D341Med (cell line): ENCODE measurements at regions not wholly inside any gene's neighbourhood (a gene's known extent, or its start where the extent isn't known, plus 50 kb on each side); places are given as distances from the start of the nearest gene placed in this dataset.

Experiments used
- DNase-seq: peaks from one replicate; pipeline ENCODE4 v3.0.0; 2012; ENCODE audit warnings: low spot score

- DNase-seq = no peak
Observed at GRCh38 chr1:200354243-200354642, 55.6 kb downstream of the ZNF281 start.

DNA sequence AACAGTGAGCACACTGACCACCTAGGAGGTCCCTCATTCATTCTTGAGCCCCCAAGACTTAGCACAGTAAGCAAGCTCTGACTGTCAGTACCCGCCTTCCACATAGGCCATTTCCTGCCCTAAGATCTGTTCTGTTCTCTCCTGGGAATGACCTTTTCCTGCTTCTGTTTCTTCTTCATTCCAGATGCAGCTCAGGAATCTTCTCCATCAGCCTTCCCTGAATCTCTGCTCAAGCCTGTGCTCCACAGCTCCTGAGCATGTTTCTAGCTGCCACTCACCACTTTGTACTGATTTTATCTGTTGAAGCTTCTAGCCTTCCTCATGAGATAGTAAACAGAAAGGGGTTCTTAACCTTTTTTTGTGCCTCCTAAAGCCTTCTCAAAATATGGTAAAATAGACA lies 56.6 kb downstream of the ZNF281 start:
- DNase-seq = no peak

DNA sequence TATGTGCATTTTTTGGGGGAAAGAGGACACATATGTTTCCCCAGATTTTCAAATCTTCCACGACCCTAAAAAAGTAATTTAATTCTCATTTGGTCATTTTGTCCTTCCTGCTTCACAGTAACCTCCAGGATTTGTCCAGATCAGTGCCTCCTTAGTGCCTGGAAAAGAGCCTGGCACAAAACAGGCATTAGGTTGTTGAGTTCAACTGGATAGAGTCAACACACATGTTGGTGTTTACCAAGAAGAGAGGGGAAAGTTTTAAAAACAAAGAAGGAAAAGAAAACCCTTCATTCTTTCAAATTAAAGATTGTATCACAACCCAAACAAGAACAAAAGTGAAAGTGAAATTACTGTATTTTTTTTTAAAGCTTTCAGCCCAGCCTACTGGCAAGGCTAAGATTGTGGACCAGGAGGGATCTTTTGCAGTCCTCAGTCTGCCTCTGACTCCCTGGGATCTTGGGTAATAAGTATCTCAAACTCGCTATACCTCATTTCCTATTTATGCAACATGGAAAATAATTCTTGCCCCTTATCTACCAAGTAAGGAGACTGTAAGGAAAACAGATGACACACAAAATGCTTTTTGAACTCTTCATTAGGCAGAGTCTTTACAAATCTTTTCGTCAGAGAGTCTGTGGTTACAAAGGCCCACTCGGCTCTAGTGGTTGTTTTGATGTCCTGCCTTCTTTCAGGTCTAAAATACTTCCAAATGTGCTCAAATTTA lies 57.8 kb downstream of the ZNF281 start:
- DNase-seq = no peak

DNA sequence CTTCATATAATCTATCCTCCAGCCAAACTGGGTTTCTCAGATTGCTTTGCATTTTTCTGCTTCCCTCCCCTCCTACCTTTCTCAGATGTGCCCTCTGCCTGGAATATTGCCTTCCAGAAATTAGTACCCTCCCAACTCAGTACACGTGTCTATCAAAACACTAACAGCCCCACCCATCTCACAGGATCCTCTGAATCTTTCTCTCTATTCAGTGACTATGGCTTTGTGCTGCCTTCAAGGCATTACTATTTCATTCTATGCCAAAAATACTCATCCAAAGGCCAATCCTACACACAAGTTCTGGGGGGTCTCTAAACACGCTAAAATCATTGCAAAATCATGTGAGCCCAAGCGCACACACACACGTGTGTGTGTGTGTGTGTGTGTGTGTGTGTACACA lies 58.4 kb downstream of the ZNF281 start:
- DNase-seq = no peak

DNA sequence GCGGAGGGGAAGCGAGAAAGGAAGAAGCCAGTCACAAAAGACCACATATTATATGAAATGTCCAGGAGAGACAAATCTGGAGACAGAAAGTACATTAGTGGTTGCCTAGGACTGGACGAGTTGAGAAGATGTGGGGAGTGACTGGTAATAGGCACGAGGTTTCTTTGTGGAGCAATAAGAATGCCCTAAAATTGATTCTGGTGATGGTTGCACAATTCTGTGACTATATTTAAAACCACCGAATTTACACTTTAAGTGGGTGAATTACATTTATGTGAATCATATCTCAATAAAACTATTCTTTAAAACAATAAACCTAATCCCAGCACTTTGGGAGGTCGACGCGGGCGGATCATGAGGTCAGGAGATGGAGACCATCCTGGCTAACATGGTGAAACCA lies 63.1 kb downstream of the ZNF281 start:
- DNase-seq = no peak

DNA sequence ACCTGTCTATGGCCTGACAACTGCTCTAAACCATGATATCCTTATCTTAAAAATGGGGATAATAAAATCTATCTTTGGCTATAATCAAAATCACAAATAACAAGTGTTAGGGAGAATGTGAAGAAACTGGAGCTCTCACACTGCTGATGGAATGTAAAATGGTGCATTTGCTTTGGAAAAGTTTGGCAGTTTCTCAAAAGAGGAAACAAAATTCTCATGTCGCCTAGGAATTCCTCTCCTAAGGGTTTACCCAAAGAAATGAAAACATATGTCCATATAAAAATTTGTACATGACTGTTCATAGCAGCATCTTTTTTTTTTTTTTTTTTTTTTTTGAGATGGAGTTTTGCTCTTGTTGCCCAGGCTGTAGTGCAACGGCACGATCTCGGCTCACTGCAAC lies 64.3 kb downstream of the ZNF281 start:
- DNase-seq = no peak

GRCh38 chr1:200343874-200344273 lies 66.0 kb downstream of the ZNF281 start:
- no peak for DNase-seq

DNA sequence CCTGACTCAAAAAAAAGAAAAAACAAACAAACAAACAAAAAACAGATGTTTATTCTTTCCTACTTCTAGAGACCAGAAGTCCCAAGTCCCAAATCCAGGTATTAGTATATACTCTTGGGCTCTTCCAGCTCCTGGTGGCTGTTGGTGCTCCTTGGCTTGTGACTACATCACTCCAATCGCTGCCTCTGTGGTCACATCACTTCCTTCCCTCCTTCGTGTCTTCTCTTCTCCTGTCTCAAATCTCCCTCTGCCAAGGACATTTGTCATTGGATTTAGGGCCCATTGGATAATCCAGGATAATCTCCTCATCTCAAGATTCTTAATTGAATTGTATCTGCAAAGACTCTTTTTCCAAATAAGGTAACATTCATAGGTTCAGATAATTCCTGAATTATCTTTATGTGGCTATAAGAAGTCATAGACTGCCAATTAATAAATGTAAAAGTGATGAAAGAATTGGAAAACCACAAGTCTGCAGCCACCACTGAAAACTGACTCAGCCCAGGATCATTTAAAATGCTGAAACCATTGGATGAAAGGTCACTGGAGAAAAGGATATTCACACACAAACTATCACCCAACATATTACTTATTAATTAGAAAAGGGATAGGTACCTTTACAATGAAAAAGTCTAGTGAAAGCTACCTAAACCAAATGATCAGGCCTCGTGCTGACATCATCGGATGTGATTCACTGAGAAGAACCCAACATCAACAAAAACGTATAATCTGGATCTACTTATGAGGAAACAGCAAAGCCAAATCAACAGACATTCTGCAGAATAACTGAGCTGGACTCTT lies 67.1 kb downstream of the ZNF281 start:
- no peak for DNase-seq

- no peak for DNase-seq
Observed at GRCh38 chr1:200338451-200338850, 71.4 kb downstream of the ZNF281 start.

- no peak for DNase-seq
Observed at GRCh38 chr1:200337831-200338230, 72.0 kb downstream of the ZNF281 start.

GRCh38 chr1:200337410-200337809 lies 72.4 kb downstream of the ZNF281 start:
- DNase-seq = no peak

DNA sequence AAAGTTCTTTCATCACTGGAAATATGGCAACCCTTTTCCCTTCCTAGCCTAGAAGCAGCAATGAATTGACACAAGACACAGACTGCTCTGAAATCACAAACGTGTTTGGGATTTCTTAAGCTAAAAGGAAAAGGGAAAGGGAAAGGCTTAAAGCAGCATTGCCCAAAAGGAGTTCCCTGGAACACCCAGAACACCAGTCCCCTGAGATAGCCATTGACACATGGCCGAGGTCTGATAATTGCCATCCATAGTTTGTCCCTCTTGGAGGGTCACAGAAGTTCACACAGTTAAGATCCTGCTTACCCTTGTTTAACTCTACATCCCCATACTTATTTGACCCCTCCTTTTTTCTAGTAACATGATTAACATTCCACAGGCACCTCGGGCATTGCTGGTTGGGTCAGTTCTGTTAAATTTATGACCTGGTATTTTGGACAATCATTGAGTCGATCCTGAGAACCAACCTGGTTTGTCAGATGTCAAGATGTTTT lies 72.9 kb downstream of the ZNF281 start:
- DNase-seq = no peak

GRCh38 chr1:200336101-200336845 lies 73.6 kb downstream of the ZNF281 start:
- DNase-seq = no peak

DNA sequence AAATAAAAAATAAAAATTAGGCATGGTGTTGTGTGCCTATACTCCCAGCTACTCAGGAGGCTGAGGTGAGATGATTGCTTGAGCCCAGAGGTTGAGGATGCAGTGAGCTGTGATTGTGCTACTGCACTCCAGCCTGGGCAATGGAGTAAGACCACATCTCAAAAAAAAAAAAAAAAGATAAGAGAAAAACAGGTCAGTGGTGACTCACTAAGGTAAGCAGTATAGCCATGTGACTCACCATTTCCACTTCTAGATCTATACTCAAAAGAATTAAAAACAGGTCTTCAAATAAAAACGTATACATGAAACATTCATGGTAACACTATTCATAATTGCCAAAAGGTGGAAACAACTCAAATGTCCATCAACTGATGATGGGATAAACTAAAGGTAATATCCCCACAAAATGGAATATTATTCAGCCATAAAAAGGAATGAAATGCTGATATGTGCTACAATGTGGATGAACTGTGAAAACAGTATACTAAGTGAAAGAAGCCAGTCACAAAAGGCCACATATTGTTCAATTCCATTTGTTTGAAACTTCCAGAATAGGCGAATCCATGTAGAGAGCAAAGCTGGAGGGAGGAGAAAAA lies 75.1 kb downstream of the ZNF281 start:
- no peak for DNase-seq

DNA sequence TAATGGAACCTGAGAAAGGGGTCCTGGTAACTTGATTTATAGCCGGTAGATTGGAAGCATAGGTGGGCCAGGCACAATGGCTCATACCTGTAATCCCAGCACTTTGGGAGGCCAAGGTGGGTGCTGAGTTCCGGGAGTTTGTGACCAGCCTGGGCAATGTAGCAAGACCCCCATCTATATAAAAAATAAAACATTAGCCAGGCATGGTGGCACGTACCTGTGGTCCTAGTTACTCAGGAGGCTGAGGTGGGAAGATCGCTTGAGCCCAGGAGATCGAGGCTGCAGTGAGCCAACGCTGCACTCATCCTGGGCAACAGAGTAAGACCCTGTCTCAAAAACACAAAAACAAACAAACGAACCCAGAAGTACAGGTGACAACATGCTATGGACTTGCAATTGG lies 76.5 kb downstream of the ZNF281 start:
- DNase-seq = no peak

DNA sequence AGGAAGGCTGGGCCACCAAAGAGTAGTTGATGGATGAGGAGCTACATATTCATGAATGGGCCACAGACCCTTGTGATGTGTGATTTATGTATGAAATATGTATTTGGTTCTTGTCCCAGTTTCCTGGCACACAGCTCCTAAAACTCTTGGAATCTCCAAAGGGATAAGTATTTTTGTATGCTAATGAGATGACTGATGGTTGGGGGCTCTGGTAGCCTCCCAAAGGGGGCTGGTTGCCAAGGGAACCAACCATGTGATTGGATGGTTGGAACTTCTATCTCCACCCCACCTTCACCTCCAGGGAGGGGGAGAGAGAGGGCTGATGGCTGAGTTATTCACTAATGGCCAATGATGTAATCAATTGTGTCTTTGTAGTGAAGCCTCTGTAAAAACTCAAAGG lies 77.1 kb downstream of the ZNF281 start:
- DNase-seq = no peak

DNA sequence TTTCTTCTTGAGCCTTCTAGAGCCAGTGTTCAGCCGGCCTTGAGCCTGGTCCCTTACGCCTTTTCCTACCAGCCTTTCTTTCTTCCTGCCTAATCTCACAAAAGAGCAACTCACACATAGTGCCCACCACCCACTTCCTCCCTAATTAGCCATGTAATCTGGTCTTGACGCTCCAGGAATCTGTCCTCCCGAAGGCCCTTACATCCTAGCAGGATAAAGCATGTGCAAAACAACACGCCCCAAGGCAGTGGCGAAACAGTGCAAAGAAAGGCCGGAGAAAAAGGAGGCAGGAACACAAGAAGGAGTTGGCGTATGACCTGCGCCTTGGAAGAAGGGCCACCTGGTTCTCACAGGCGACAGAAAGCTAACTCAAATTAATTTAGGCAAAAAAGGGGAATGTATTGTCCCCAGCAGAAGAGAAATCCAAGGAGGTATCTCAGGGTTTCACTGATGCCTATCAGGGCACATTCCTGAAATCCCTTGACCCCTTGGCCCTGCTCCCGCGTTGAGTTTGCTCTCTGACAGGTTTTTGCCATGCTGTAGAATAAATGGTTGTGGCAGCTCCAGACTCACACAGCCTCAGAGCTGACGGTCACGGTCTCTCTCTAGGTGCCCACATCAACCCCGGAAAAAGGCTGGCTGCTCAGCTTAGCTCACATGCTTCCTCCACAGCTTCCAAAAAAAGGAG lies 79.0 kb downstream of the ZNF281 start:
- no peak for DNase-seq

GRCh38 chr1:200329208-200329882 lies 80.5 kb downstream of the ZNF281 start:
- DNase-seq = no peak

GRCh38 chr1:200328379-200328778 lies 81.5 kb downstream of the ZNF281 start:
- no peak for DNase-seq

DNA sequence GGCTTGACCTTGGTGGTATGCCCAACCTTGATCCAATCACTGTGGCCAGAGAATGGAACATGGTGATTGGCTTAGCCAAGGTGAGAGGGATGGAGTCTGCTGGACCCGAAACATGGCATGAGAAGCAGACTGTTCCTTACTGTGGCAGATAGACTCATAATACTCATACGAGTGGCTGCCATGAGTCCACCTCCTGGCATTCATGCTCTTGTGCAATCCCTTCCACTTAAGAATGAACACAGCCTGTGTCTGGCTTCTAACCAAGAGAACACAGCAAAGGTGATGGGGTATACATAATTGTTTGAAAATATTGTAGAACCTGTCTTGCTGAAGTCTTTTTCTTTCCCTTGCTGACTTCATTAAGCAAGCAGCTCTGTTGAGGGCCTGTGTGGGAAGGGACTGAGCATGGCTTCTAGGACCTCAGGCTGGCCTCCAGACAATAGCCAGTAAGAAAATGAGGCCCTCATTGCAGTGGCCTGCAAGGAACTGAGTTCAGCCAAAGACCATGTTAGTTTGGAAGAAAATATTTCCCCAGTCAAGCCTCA lies 85.9 kb downstream of the ZNF281 start:
- DNase-seq = no peak

GRCh38 chr1:200319148-200319547 lies 90.7 kb downstream of the ZNF281 start:
- no peak for DNase-seq
